GM12878 (cell line): ENCODE measurements at regions not wholly inside any gene's neighbourhood (a gene's known extent, or its start where the extent isn't known, plus 50 kb on each side); places are given as distances from the start of the nearest gene placed in this dataset.

ENCODE experiments used
- ATAC-seq: fragments of 200-7000 bp; cut with Tn5 transposase; 3 replicates; pipeline ENCODE4 v1.9.1; 2020; ENCODE audit warnings: mild to moderate bottlenecking, moderate library complexity
- BruUV-seq: library from RNA; stranded (reverse); fragments of 400-500 nt; replicated peaks from 2 replicates; lab custom pipeline; 2021; lab: Mats Ljungman, UMichigan
- CTCF ChIA-PET: fragments of 300-600 bp; sonication (Branson Sonifier 250); formaldehyde crosslinking; extraction: SDS; loops from one replicate; lab custom pipeline; 2021; ENCODE audit warnings: inconsistent platforms; lab: Yijun Ruan, JAX
- POLR2A ChIA-PET: fragments of 350-600 bp; formaldehyde crosslinking; extraction: SDS; loops from one replicate; lab custom pipeline; 2021; ENCODE audit warnings: inconsistent platforms; lab: Charles Lee
- RAD21 ChIA-PET: fragments of 300-600 bp; sonication (Branson Sonifier 250); formaldehyde crosslinking; loops from one replicate; lab custom pipeline; 2023; ENCODE audit warnings: antibody characterized with exemption; ENCODE audit not compliant: unreplicated experiment; lab: Charles Lee
- SMC1A ChIA-PET: fragments of 300-600 bp; sonication (Branson Sonifier 250); formaldehyde crosslinking; loops from one replicate; lab custom pipeline; 2023; ENCODE audit not compliant: unreplicated experiment, uncharacterized antibody; lab: Charles Lee
- DNase-seq: peaks from one replicate; pipeline ENCODE4 v3.0.0-alpha.2; 2011; ENCODE audit warnings: low read depth, low spot score
- FAIRE-seq: peaks from 3 replicates; lab custom pipeline; 2011; peaks lifted over from hg19 to GRCh38; lab: Jason Lieb, UNC
- H2AFZ ChIP-seq: 2 replicates; pipeline ENCODE4 v1.6.0; 2011; ENCODE audit warnings: low read depth, low read length, control low read depth; ENCODE audit not compliant: control insufficient read depth
- H3K27ac ChIP-seq: 2 replicates; pipeline ENCODE4 v1.5.1; 2011; ENCODE audit warnings: control low read depth; ENCODE audit not compliant: control insufficient read depth, insufficient read depth
- H3K27me3 ChIP-seq, 2 experiments: replicated peaks in 1 of 2; 2 replicates each; pipeline versions ENCODE4 v1.6.0 to v1.6.1; 2011; ENCODE audit warnings: low read length in 1 of 2; ENCODE audit not compliant: control insufficient read depth in 2 of 2, insufficient read depth in 2 of 2
- H3K36me3 ChIP-seq, 2 experiments: 2 replicates each; pipeline ENCODE4 v1.5.1; 2011; ENCODE audit warnings: low read length in 1 of 2; ENCODE audit not compliant: control insufficient read depth in 2 of 2, insufficient read depth in 2 of 2
- H3K4me1 ChIP-seq: 2 replicates; pipeline ENCODE4 v1.6.1; 2011; ENCODE audit warnings: mild to moderate bottlenecking, low read length, moderate library complexity, mixed read lengths; ENCODE audit not compliant: control insufficient read depth, insufficient read depth
- H3K4me2 ChIP-seq: 2 replicates; pipeline ENCODE4 v1.6.0; 2011; ENCODE audit warnings: control low read depth; ENCODE audit not compliant: control insufficient read depth, insufficient read depth
- H3K4me3 ChIP-seq: fragments of 200-600 bp; sonication (generic); 2 replicates; pipeline ENCODE4 v1.5.1; 2016
- H3K79me2 ChIP-seq: 2 replicates; pipeline ENCODE4 v1.6.0; 2011; ENCODE audit warnings: low read length; ENCODE audit not compliant: control insufficient read depth, insufficient read depth
- H3K9ac ChIP-seq: 2 replicates; pipeline ENCODE4 v1.8.0; 2011; ENCODE audit warnings: low read length, control low read depth, mixed read lengths; ENCODE audit not compliant: control insufficient read depth, insufficient read depth
- H3K9me3 ChIP-seq: replicated peaks from 3 replicates; pipeline ENCODE4 v1.5.1; 2011; ENCODE audit warnings: mild to moderate bottlenecking, low read length; ENCODE audit not compliant: control insufficient read depth, insufficient read depth
- H4K20me1 ChIP-seq: 2 replicates; pipeline ENCODE4 v1.6.0; 2011; ENCODE audit not compliant: control insufficient read depth, insufficient read depth
- ATF2 ChIP-seq: IDR thresholded peaks from 2 replicates; pipeline ENCODE4 v1.6.1; 2012; ENCODE audit warnings: low read length, inconsistent platforms
- BHLHE40 ChIP-seq, 2 experiments: fragments of 450-650 bp in 1 of 2; IDR thresholded peaks; 2 replicates each; pipeline ENCODE4 v1.6.1; 2011 to 2017; ENCODE audit warnings: low read depth in 2 of 2, borderline replicate concordance in 1 of 2, improper control_type of control experiment in 1 of 2, low read length in 1 of 2, mild to moderate bottlenecking in 1 of 2
- CHD4 ChIP-seq: fragments of 200-600 bp; sonication (generic); IDR thresholded peaks from 2 replicates; pipeline ENCODE4 v1.6.1; 2016; ENCODE audit warnings: mild to moderate bottlenecking
- FOXM1 ChIP-seq: IDR thresholded peaks from 2 replicates; pipeline ENCODE4 v1.6.1; 2012; ENCODE audit warnings: low read depth, mild to moderate bottlenecking, inconsistent platforms, low read length, moderate library complexity
- PKNOX1 ChIP-seq: fragments of 450-650 bp; IDR thresholded peaks from 2 replicates; pipeline ENCODE4 v1.6.1; 2016; ENCODE audit warnings: mild to moderate bottlenecking
- RAD21 ChIP-seq: IDR thresholded peaks from 2 replicates; pipeline ENCODE4 v1.6.1; 2011; ENCODE audit warnings: mild to moderate bottlenecking, low read depth, low read length, moderate library complexity; ENCODE audit not compliant: insufficient read depth
- RELB ChIP-seq: fragments of 450-650 bp; IDR thresholded peaks from 2 replicates; pipeline ENCODE4 v1.6.1; 2017; ENCODE audit warnings: low read depth, mild to moderate bottlenecking, moderate library complexity
- REST ChIP-seq: IDR thresholded peaks from 2 replicates; pipeline ENCODE4 v1.6.1; 2012; ENCODE audit warnings: mild to moderate bottlenecking, low read depth, low read length
- SUPT20H ChIP-seq: IDR thresholded peaks from 2 replicates; pipeline ENCODE4 v1.6.1; 2011; ENCODE audit warnings: low read depth, mild to moderate bottlenecking, low read length, moderate library complexity, borderline replicate concordance; ENCODE audit not compliant: control insufficient read depth
- ZNF687 ChIP-seq: fragments of 450-650 bp; IDR thresholded peaks from 2 replicates; pipeline ENCODE4 v1.6.1; 2017; ENCODE audit warnings: mild to moderate bottlenecking, moderate library complexity
- WGBS: methylation state at CpG from one replicate; pipeline ENCODE4 v1.1.6; 2016; ENCODE audit warnings: low lambda C conversion rate; ENCODE audit not compliant: insufficient replicate concordance, insufficient coverage; ENCODE audit errors: missing lambda C conversion rate; 5-methylcytosine and 5-hydroxymethylcytosine counted together
- in situ Hi-C: fragments of 300-500 bp; cut with MboI; formaldehyde crosslinking; loops from 9 replicates; pipeline ENCODE4 v1.14.3; 2018; ENCODE audit warnings: mixed read lengths
- intact Hi-C: fragments of 100-400 bp; cut with micrococcal nuclease; formaldehyde crosslinking; loops from one replicate; pipeline ENCODE4 v1.14.2; 2022; ENCODE audit not compliant: unreplicated experiment

GRCh38 chr13:50274181-50274580 lies 258.9 kb downstream of the KCNRG start:
- ChIA-PET SMC1A (interaction anchor here (0.8 kb wide), 1 partner anchor 10 kb away, joined by 3 read pairs; no protein-coding TSS in a partner anchor), CTCF (interaction anchor here (0.6 to 0.8 kb wide), 2 partner anchors 9 to 297 kb away, joined by 3 read pairs; no protein-coding TSS in a partner anchor), POLR2A (interaction anchor here (0.6 kb wide), 1 partner anchor 83 kb away, joined by 3 read pairs; no protein-coding TSS in a partner anchor), RAD21 (no interaction called here)
- Histone ChIP-seq H3K9ac (no peak overlapping the region), H3K9me3 (no peaks in the 10 kb centered on the region; the same call in 2 of the 3 replicates), H3K4me3 (no peak overlapping the region), H4K20me1 (no peaks in the 10 kb centered on the region), H3K4me1 (no peaks in the 10 kb centered on the region), H3K79me2 (no peaks in the 10 kb centered on the region), H2AFZ (no peak overlapping the region), H3K27ac (no peak overlapping the region), H3K27me3 (no peaks in the 10 kb centered on the region; a peak in 1 of 4 replicates), H3K36me3 (no peaks in the 10 kb centered on the region), H3K4me2 (no peak overlapping the region)
- FAIRE-seq (no peak), DNase-seq (no peak), ATAC-seq (no peak)
- 93% methylated on average over 1 of the region's 1 CpG for WGBS
- intact Hi-C loops = no loop called here
- BruUV-seq = no TSS peak
- in situ Hi-C loops = no loop called here
- TF ChIP-seq SUPT20H (no peak), ZNF687 (no peak), RELB (no peak), PKNOX1 (no peak), REST (no peak), RAD21 (no peak), BHLHE40 (IDR thresholded peaks at IDR 0.05; ENCODE audit: borderline replicate concordance in 1 of 2, low read depth in 2 of 2, low read length in 1 of 2) (no peak), CHD4 (no peak), FOXM1 (no peak), ATF2 (no peak)
